ENCODE measurements at regions not wholly inside any gene's neighbourhood (a gene's known extent, or its start where the extent isn't known, plus 50 kb on each side); places are given as distances from the start of the nearest gene placed in this dataset.

DNA sequence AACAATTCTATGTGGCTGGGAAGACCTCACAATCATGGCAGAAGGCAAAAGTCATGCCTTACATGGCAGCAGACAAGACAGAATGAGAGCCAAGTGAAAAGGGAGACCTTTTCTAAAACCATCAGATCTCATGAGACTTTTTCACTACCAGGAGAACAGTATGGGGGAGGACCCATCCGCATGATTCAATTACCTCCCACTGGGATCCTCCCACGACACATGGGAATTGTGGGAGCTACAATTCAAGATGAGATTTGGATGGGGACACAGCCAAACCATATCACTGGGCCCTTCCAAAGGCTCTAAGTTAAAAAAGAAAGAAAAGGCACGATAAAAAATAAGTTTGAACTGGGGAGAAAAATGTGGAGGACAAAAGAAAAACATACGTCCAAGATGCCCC lies 406.9 kb upstream of the CDH4 start:
- DNase-seq (ENCODE audit: low read depth), result no peak

DNA sequence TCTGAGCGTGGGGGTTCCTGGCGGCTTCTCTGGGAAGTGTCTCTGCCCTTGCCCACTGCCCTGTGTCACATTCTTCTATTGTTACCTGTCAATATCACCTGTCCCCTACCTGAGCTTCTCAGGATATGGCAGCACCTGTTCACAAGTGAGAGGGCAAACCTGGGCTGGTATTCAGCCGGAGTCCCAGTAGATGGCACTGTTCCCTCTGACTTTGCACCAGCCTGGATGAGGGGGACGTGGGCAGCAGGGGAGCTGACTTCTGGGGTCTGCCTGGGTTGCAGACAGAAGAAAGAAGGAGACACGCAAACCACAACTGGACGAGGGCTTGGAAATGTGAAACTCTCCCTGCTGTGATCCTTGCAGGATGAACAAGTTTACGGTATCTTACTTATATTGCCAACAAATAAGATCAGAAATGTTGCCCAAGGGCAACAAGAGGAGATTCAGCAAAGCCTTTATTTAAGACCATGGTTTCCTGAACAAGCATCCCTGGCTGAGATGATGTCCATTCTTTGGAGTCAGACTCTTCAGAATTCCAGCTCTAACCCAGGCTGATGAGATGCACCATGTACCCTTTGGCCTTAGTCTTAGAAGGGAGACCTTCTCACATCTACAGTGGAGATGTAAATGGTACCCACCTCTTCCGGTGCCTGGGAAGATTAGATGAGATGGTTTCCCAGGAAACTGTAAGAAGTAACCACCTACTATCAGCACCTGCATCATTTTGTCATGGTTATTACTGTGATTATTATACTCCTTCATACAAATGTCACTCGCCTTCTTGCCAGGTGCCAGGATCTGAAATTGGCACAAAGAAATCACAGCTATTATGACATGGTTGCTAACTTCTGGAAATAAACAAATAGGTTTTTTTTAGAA lies 400.0 kb upstream of the CDH4 start:
- DNase-seq (ENCODE audit: low read depth), result no peak

DNA sequence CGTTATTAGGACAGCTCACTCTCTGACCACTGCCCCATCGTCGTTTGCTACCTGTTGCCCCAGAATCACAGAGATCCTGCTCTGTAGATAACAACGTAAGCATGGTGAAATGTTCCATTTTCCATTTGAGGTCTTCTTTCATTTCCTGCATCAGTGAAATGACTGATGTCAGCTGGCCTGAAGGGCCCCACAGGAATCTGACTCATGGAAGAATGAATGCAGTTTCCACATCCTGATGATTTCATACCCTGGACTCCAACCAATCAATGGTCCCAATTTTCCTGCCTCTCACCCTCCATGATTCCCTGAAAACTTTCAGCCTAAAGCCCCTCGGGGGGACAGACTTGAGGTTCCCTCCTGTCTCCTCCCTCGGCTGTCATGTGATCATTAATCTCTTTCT lies 394.4 kb upstream of the CDH4 start:
- no peak for DNase-seq (ENCODE audit: low read depth)

DNA sequence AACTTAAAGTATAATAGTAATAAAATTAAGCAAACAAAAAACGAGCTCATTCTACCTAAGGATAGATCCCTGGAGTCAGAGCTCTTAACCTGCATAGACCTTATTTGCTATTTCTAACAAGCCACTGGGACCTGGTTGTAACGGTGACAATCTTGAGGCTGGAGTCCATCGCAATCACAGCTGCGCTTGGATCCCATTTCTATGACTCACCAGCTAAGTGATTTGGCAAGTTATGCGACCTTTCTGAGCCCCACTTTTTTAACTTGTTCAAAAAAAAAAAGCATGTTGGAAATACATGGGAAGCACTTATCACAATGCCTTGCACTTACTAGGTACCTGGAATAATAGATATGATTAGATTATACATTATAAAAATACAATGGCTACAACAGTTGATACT lies 389.5 kb upstream of the CDH4 start:
- DNase-seq (ENCODE audit: low read depth), result no peak

DNA sequence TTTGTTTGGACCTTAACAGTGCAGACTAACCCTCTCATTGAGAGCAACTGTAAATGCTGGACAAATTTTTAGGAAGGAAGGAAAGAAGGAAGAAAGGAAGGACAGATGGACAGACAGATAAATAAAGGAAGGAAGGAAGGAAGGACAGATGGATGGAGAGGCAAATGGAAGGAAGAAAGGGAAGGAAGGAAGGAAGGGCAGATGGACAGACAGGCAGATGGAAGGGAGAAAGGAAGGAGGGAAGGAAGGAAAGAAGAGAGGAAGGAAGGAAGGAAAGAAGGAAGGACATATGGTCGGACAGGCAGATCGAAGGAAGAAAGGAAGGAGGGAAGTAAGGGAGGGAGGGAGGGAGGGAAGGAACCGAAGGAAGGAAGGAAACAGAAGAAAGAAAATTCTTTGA lies 388.5 kb upstream of the CDH4 start:
- DNase-seq (ENCODE audit: low read depth), result no peak

DNA sequence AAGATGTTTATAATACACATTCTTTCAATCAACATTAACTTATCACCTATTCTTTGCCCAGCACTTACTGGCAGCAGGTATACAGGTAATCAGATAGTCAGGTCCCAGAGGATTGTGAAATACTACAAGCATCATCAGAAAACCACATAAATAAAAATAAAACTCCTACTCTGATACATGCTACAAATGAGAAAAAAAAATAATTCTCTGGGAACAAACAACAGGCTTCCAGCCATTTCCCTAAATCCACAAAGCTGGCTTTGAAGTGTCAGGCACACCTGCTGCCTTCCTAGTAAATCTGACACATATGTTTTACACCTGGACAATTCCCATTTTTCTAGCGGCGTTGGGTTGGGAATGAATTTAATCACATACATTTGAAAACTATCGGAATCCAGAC lies 384.5 kb upstream of the CDH4 start:
- DNase-seq (ENCODE audit: low read depth), result no peak

DNA sequence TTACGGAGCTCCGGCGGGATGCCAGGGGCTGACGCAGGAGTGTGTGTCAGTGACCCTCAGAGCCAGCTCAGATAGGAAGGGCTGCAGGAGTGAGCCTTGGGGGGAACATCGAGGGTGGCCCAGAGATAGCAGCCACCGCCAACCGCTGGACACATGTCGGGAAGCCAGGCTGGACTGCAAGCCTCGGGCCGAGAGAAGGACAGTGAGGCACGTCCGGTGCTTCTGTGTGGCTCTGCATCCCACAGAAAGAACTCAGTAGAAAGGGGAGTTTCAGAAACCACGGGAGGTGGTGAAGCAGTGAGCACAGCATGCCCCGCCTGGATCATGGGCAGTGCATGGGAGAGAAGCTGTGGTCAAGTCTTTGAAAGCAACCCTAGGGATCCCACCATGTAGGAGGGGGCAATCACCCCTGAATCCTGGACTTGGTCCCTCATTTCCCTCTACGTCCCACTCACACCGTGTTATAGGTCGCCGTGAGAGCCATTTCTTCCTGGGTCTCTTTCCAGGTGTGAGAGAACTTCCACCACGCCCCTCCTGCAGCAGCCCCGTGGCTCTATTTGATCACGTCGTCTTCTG lies 383.7 kb upstream of the CDH4 start:
- no peak for DNase-seq (ENCODE audit: low read depth)

DNA sequence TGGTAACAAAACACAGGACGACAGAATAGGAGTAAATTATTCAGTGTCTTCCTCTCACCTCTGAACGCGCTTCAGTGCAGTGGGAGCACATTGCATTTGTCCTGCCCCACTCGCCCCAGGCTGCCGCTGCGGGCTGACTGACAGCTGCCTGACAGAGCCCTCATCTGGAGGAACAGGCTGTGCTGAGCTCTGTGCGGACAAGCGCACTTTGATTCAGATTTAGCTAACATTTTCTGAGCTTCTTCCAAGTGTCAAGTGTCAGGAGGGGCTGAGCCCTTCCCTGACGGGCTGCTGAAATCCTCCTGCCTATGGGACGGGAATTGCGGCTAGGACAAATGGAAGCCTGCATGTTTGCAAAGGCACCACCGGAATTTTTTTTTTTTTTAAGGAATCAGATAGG lies 383.0 kb upstream of the CDH4 start:
- no peak for DNase-seq (ENCODE audit: low read depth)

DNA sequence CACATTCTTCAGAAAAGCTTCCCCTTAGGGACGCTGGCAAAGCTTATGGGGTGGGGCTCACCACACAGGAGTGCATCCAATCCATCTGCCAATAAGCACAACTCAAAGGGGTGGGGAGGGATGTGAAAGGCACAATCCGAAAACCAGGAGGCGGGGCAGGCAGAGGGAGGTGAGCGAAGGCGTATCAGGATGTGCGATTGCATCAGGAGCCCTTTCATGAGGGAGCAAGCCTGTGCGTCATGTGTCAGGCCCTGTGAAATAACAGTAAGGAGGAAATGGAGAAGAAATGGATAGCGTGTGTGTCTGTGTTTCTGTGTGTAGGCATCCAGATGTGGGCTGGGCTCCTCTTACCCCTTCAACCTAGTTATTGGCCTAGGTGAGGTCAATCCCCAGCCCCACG lies 382.4 kb upstream of the CDH4 start:
- DNase-seq (ENCODE audit: low read depth), result no peak

DNA sequence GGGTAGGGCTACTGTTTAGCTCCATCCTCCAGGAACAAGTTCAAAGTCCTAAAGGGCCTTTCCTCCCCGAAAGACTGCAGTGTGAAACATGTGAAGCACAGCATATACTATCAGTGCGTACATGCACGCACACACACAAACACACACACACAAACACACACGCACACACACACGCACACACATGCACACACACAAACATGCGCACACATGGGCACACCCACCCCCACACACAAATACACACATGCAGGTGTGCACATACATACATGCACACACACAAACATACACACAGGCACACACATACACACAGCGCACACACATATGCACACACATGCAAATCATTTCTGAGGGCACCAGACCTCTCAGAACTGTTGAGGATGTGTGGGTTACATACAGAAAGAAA lies 382.0 kb upstream of the CDH4 start:
- no peak for DNase-seq (ENCODE audit: low read depth)

DNA sequence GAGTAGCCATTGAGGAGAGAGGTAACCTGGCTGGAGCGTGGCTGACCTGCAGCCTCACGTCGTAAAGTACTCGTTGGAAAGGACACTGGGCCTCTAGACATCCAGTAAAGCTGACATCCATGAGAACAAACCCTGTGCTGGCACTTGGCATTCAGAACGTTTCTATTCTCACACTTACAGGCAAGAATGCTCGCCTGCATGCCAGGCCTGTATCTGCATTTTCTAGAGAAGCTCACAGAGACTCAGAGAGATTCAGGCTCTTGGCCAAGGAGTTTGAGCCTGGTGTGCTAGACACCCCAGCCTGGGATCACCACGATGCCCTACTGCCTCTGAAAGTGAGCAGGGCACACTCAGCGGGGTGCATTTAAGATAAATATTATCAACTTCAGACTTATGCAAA lies 379.8 kb upstream of the CDH4 start:
- no peak for DNase-seq (ENCODE audit: low read depth)

DNA sequence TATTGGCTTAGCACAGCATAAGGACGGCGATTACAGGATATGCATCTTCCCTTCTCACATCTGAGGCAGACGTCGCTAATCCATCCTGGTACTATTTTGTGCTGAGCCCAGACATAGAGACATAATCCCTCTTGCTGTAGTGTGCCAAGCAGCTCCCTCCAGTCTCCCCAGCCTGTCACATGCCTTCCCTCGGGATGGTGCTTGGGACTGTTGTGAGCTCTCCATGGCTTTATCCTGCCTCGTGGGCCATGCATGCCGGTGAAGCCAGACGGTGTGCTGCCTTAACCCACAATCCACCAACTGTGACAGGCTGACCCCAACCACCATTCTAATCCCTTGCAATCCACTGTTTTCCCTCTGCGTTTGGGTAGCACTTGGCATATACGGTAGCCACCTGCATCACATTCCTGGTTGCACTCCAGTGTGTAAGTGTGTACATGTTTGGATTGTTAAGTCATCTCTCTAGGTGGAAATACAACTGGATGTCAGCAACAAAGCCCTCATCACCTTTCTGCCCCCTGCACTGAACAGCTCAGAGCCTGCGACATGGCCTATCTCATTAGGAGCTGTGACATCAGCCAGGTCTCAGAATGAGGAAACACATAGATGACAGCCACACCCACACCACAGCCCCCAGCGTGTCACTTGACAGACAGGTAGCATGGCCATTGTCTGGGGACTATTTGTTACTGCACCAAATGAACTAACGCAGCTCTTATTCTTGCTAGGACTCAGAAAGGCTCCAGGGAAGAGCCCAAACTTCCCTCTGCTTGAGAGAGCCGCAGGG lies 374.8 kb upstream of the CDH4 start:
- DNase-seq (ENCODE audit: low read depth), result no peak

DNA sequence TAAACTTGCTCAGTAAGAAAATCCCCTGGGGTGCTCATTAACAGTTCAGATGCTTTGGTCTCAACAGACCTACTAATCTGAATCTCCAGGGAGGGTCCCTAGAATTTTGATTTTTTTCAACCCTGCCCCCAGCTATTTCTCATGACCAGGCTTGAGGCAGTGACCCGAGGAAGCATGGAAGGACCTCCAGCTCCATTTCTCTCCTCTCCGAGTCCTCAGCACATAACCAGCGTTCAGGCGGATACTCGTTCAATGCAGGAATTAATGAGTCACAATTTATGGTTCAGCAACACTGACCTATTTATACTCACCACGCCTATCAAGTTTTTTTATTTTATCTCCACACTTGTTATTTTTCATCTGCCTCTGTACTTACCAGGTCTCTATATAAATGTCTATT lies 369.2 kb upstream of the CDH4 start:
- DNase-seq (ENCODE audit: low read depth), result no peak

DNA sequence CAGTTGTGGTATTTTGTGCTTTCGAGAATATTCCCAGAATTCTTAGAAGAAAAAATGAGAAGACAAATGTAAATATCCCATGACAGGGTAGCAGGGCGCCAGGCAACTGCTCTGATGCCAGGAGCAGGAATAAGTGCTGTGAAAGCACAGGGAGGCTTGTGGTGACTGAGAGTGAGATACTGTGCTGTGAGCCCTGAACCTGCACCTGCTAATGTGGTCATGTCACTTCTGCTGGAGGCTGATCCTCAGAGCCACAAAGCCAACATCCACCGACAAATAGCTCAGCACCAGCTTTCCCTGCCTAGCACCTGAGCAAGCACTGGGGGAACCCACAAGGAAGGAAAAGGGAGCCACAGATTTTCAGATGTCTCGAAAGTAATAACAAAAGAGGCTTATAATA lies 368.6 kb upstream of the CDH4 start:
- no peak for DNase-seq (ENCODE audit: low read depth)

DNA sequence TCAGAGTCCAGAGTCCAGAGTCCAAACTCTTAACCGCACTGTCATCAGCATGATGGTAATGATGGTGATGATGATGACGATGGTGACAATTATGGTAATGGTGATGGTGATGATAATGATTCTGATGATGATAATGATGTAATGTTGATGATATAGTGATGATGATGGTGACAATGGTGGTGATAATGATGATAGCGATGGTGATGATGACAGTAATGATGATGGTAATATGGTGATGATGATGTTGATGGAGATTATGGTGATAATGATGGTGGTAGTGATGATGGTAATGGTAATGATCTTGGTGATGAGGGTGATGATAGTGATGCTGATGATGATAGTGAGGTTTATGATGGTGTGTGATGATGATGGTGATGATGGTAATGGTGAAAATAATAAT lies 367.8 kb upstream of the CDH4 start:
- DNase-seq (ENCODE audit: low read depth), result no peak

DNA sequence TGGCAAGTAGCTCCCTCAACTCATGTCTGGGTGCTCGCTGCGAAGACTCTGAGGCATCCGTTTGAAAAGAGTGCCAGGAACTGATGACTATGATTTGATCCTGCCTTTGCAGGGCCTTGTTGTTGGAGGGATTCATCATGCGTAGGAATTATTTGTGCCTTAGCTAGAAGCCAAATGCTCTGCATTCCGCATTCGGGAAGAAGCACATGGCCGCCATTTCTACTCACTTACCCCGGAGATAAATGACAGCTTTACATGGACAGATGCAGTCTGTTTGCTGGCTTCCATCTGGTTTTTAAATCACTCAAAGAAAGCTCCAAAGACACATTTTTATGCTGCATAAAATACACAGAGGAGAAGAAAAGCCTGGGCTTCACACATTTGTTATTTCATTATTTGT lies 363.3 kb upstream of the CDH4 start:
- DNase-seq (ENCODE audit: low read depth), result no peak

DNA sequence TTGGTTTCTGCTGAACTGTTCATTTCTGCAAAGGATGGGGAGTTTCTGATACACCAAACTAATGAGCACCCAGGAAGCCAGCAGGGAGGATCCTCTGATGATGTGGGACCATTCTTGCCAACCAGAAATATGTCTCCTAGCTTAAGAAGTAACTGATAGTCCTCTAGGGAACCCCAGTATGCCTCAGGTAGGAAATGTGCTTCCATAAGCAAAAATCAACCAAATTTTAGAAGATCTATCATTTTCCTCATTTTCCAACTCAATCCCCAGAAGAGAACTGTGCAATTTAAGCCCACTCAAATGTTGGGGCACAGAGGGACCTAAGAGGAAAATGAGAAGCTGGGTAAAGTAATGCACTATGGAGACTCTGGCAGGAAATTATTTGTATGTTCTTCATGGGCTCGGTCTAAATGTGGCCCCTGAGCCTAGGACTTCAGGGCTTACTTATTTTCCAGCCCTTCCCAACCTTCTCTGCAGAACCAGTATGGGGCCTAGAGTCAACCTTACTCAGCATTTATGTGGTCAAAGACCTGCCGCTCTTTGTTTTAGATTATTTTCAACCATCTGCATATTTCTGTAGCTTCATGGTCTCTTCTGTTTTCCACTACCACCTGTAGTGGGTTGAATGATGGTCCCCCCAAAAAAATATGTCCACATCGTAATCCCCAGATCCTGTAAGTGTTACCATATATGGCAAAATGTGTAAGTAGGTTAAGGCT lies 359.8 kb upstream of the CDH4 start:
- no peak for DNase-seq (ENCODE audit: low read depth)

DNA sequence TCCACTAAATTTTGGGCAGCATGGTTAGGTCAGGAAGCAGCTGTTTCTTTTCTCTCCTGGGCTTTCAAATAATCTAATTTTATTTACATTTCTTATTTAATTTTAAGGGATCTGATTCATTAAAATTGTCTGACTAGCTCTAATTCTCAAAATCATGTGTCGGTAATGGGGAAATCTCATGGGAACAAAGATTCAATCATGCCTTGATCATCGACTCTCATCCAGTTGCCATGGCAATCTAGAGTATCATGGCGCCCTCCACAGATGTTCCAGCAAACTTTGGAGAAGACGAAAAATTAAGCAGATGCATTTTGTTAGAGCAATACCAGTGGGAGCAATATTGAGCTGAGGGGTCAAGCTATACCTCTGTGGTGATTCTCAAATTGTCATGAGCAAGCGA lies 358.0 kb upstream of the CDH4 start:
- DNase-seq (ENCODE audit: low read depth), result no peak

DNA sequence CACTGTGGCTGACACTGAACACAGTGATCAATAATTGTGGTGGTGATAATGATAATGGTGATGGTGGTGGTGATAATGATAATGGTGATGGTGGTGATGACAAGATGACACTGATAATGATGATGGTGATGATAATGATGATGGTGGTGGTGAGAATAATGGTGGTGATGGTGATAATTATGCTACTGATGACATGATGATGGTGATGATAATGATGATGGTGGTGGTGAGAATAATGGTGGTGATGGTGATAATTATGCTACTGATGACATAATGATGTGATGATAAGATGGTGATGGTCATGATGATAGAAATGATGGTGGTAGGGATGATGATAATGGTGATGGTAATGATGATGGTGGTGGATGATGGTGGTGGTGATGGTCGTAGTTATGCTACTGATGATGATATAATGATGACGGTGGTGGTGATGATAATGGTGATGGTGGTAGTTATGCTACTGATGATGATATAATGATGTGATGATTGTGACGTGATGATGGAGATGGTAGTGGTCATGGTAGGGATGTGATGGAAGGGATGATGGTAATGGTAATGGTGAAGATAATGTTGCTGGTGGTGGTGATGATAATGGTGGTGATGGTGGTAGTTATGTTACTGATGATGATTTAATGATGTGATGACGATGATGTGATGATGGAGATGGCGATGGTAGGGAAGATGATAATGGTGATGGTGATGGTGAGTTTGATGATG lies 356.5 kb upstream of the CDH4 start:
- DNase-seq (ENCODE audit: low read depth), result no peak

DNA sequence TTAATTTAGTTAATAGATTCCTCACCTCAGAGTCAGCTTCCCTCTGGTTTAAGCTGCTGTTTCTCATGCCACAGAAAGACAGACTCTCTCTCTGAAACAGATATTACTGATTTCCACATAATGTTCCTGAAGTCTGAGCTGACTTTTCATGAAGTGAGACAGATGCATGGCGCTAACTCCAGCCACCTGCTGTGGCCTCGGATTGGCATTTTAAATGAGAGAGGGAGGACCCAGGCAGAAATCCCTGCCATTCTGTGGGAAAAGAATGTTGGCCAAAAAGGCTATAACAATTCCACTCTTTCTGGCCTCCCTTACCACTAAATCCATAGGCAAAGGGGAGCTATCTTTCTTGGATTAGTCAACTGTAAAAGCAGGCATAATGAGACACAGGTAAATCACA lies 354.1 kb upstream of the CDH4 start:
- DNase-seq (ENCODE audit: low read depth), result no peak

DNA sequence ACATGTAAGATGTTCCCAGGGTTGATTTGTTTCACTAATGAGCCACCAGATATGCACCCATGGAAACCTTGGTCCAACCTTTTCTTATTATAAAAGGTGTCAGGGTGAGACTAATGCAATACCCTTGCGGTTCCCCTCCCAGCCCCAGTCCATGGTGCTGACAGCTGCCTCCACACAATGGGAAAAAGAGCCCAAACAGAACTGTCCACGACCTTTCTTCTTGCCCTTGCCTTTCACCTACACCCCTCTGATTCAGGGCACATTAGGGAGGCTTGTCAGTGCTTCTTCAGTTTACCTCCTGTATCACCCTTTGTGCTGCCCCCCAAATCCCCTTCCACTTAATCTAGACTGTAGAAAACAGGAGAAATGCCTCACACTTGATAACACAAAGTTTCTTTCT lies 352.7 kb upstream of the CDH4 start:
- no peak for DNase-seq (ENCODE audit: low read depth)

DNA sequence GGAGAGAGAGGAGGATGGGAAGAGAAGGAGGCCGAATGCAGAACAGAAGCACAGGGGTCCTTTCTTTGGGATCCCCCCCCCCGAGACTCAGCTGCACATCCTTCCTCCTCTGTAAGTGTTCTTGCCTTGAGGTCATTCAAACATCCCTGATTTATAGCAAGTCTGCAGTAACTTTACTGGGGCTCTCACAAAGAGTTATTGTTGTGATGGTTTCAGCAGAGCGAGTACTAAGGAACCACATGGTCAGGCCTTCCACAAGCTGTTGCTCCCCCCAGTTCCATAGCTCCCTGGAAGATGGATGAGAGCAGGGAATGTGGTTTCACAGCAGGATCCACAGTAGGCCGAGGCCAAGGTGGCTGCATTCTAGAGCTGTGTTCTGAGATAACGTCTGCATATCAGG lies 351.4 kb upstream of the CDH4 start:
- no peak for DNase-seq (ENCODE audit: low read depth)

Measured in CMK (cell line).